OCI-LY7 (cell line): ENCODE measurements at regions not wholly inside any gene's neighbourhood (a gene's known extent, or its start where the extent isn't known, plus 50 kb on each side); places are given as distances from the start of the nearest gene placed in this dataset.

Source experiments
- CTCF ChIP-seq: fragments of 200-600 bp; sonication (generic); conservative IDR thresholded peaks from 2 replicates; pipeline ENCODE4 v1.5.1; 2014; ENCODE audit warnings: mild to moderate bottlenecking, antibody characterized with exemption, low read length, moderate library complexity, mixed read lengths
- EZH2phosphoT487 ChIP-seq: fragments of 200-600 bp; sonication (generic); IDR thresholded peaks from 2 replicates; pipeline ENCODE4 v1.6.1; 2018; ENCODE audit warnings: low read depth, borderline replicate concordance, mild to moderate bottlenecking, mixed run types, antibody characterized with exemption, low read length, moderate library complexity, mixed read lengths

- TF ChIP-seq CTCF (no peak), EZH2phosphoT487 (no peak)
These were observed 59.2 kb upstream of the CEP85L start for GRCh38 chr6:118710616-118711015.
